ENCODE measurements at regions not wholly inside any gene's neighbourhood (a gene's known extent, or its start where the extent isn't known, plus 50 kb on each side); places are given as distances from the start of the nearest gene placed in this dataset.

DNA sequence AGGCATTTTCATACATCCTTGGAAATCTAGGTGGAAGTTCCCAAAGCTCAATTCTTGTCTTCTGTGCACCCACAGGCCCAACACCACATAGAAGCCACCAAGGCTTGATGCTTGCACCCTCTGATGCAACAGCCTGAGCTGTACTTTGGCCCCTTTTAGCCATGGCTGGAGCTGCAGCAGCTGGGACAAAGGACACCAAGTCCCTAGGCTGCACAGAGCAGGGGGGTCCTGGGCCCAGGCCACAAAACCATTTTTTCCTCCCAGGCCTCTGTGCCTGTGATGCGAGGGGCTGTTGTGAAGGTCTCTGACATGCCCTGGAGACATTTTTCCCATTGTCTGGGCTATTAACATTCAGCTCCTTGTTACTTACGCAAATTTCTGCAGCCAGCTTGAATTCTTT lies 124.0 kb upstream of the S100G start:
- H3K9me3 ChIP-seq (ENCODE audit: low read depth): no peaks in the 10 kb centered on the region
- no peaks in the 10 kb centered on the region for H3K4me1 ChIP-seq (ENCODE audit: insufficient read depth)
- no peak for DNase-seq (ENCODE audit: low spot score)
- 70% methylated on average over 2 of the region's 2 CpGs for WGBS (ENCODE audit: low lambda C conversion rate, missing lambda C conversion rate)
- no peaks in the 10 kb centered on the region for H3K27me3 ChIP-seq
- H3K4me3 ChIP-seq: no peak overlapping the region
- H4K20me1 ChIP-seq (ENCODE audit: insufficient read depth, poor library complexity, severe bottlenecking): no peaks in the 10 kb centered on the region
- H3K9me2 ChIP-seq (replicated peaks; ENCODE audit: insufficient read depth): no peaks in the 10 kb centered on the region
- no peak overlapping the region for H3K4me2 ChIP-seq
- no peak overlapping the region for H3K27ac ChIP-seq
- no peaks in the 10 kb centered on the region for H3K79me2 ChIP-seq
- H2AFZ ChIP-seq: no peak overlapping the region
- H3K36me3 ChIP-seq (replicated peaks; ENCODE audit: insufficient read depth, low read depth): no peaks in the 10 kb centered on the region
- TF ChIP-seq EZH2 (IDR thresholded peaks at IDR 0.05; ENCODE audit: borderline replicate concordance) (no peak), EZH2phosphoT487 (IDR thresholded peaks at IDR 0.05; ENCODE audit: low read depth, severe bottlenecking, unreplicated experiment) (no peak)
- TF ChIP-seq, protein P1, sequence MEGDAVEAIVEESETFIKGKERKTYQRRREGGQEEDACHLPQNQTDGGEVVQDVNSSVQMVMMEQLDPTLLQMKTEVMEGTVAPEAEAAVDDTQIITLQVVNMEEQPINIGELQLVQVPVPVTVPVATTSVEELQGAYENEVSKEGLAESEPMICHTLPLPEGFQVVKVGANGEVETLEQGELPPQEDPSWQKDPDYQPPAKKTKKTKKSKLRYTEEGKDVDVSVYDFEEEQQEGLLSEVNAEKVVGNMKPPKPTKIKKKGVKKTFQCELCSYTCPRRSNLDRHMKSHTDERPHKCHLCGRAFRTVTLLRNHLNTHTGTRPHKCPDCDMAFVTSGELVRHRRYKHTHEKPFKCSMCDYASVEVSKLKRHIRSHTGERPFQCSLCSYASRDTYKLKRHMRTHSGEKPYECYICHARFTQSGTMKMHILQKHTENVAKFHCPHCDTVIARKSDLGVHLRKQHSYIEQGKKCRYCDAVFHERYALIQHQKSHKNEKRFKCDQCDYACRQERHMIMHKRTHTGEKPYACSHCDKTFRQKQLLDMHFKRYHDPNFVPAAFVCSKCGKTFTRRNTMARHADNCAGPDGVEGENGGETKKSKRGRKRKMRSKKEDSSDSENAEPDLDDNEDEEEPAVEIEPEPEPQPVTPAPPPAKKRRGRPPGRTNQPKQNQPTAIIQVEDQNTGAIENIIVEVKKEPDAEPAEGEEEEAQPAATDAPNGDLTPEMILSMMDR (IDR thresholded peaks at IDR 0.05; ENCODE audit: poor library complexity): no peak

DNA sequence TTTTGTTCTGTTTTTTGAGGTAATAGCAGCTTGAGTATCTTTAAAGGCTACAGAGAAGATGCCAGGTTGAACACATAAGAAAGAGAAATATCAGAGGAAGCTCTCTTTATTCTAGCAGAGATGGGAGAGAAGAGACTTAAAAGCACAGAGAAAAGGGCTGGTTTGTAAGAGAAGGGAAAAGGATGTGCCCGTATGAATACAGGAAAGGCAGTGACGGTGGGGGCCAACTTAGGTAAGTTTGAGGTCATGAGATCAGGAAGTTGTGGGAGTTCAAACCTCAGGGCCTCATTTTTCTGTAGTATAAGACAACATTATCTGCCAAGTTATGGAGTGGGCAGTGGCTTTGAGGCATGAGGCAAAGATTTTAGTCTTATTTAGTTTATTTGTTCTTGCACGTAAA lies 121.3 kb upstream of the S100G start:
- H3K9me3 ChIP-seq (ENCODE audit: low read depth): no peaks in the 10 kb centered on the region
- H3K27ac ChIP-seq: no peak overlapping the region
- no peaks in the 10 kb centered on the region for H3K27me3 ChIP-seq
- H3K79me2 ChIP-seq: no peaks in the 10 kb centered on the region
- H3K9me2 ChIP-seq (replicated peaks; ENCODE audit: insufficient read depth): no peaks in the 10 kb centered on the region
- H3K4me1 ChIP-seq (ENCODE audit: insufficient read depth): no peaks in the 10 kb centered on the region
- H3K36me3 ChIP-seq (replicated peaks; ENCODE audit: insufficient read depth, low read depth): no peaks in the 10 kb centered on the region
- no peak for DNase-seq (ENCODE audit: low spot score)
- no peak overlapping the region for H3K4me2 ChIP-seq
- no peak overlapping the region for H3K4me3 ChIP-seq
- WGBS (ENCODE audit: low lambda C conversion rate, missing lambda C conversion rate): 94% methylated on average over 3 of the region's 3 CpGs
- no peaks in the 10 kb centered on the region for H4K20me1 ChIP-seq (ENCODE audit: insufficient read depth, poor library complexity, severe bottlenecking)
- no peak overlapping the region for H2AFZ ChIP-seq
- TF ChIP-seq EZH2 (IDR thresholded peaks at IDR 0.05; ENCODE audit: borderline replicate concordance) (no peak), EZH2phosphoT487 (IDR thresholded peaks at IDR 0.05; ENCODE audit: low read depth, severe bottlenecking, unreplicated experiment) (no peak)
- TF ChIP-seq, protein P1 (IDR thresholded peaks at IDR 0.05; ENCODE audit: poor library complexity): no peak
